H1 (cell line): ENCODE measurements at regions not wholly inside any gene's neighbourhood (a gene's known extent, or its start where the extent isn't known, plus 50 kb on each side); places are given as distances from the start of the nearest gene placed in this dataset.

Experiments
- CTCF ChIA-PET: fragments of 300-600 bp; sonication (Branson Sonifier 250); formaldehyde crosslinking; loops from one replicate; lab custom pipeline; 2021; ENCODE audit not compliant: partially characterized antibody; lab: Charles Lee
- POLR2A ChIA-PET: fragments of 300-600 bp; sonication (Branson Sonifier 250); formaldehyde crosslinking; loops from one replicate; lab custom pipeline; 2021; ENCODE audit warnings: inconsistent platforms; ENCODE audit not compliant: partially characterized antibody; lab: Charles Lee
- DNase-seq, 2 experiments: peaks; one replicate each; pipeline versions ENCODE4 v3.0.0 to v3.0.0-alpha.2; 2010 to 2022; ENCODE audit warnings: low spot score in 2 of 2, low read depth in 1 of 2, mixed read lengths in 1 of 2
- FAIRE-seq: peaks from 2 replicates; lab custom pipeline; 2011; peaks lifted over from hg19 to GRCh38; lab: Jason Lieb, UNC
- H2AFZ ChIP-seq: 2 replicates; pipeline ENCODE4 v1.8.1; 2012; ENCODE audit warnings: low read length, inconsistent platforms
- H2AK5ac ChIP-seq: 2 replicates; pipeline ENCODE4 v1.6.1; 2013; ENCODE audit warnings: low read depth, low read length
- H2BK120ac ChIP-seq: replicated peaks from 2 replicates; pipeline ENCODE3; 2013; ENCODE audit warnings: low read depth, low read length, inconsistent platforms
- H2BK12ac ChIP-seq: 2 replicates; pipeline ENCODE4 v1.6.1; 2013; ENCODE audit warnings: low read depth, low read length
- H2BK15ac ChIP-seq: 2 replicates; pipeline ENCODE4 v1.6.1; 2013; ENCODE audit warnings: low read length
- H2BK20ac ChIP-seq: 2 replicates; pipeline ENCODE4 v1.6.1; 2013; ENCODE audit warnings: low read length
- H2BK5ac ChIP-seq: 2 replicates; pipeline ENCODE4 v1.6.1; 2013; ENCODE audit warnings: low read depth, low read length
- H3K14ac ChIP-seq: 2 replicates; pipeline ENCODE4 v1.6.1; 2013; ENCODE audit warnings: inconsistent platforms; ENCODE audit not compliant: insufficient read length
- H3K18ac ChIP-seq: 2 replicates; pipeline ENCODE4 v1.6.1; 2013; ENCODE audit warnings: low read length; ENCODE audit errors: extremely low read depth
- H3K23ac ChIP-seq: 2 replicates; pipeline ENCODE4 v1.6.1; 2013; ENCODE audit warnings: inconsistent platforms; ENCODE audit not compliant: insufficient read length
- H3K23me2 ChIP-seq: 2 replicates; pipeline ENCODE4 v1.6.1; 2013; ENCODE audit warnings: low read depth, low read length
- H3K27ac ChIP-seq: 2 replicates; pipeline ENCODE4 v1.6.1; 2011; ENCODE audit warnings: low read depth, low read length, inconsistent platforms
- H3K27me3 ChIP-seq, 4 experiments: replicated peaks in 1 of 4; 1 replicate in 1 of 4; 2 replicates in 3 of 4; pipeline versions ENCODE4 v1.6.1 to v1.8.1; 2011 to 2013; ENCODE audit warnings: low read length in 3 of 4, mild to moderate bottlenecking in 3 of 4, inconsistent platforms in 2 of 4, mixed read lengths in 2 of 4, moderate library complexity in 1 of 4; ENCODE audit not compliant: control insufficient read depth in 3 of 4, insufficient read depth in 3 of 4; ENCODE audit errors: extremely low read depth in 1 of 4
- H3K36me3 ChIP-seq, 4 experiments: 2 replicates each; pipeline versions ENCODE4 v1.6.1 to v1.8.1; 2011 to 2013; ENCODE audit warnings: mild to moderate bottlenecking in 4 of 4, low read length in 3 of 4, moderate library complexity in 2 of 4, control low read depth in 1 of 4, inconsistent platforms in 1 of 4; ENCODE audit not compliant: insufficient read depth in 4 of 4, control insufficient read depth in 2 of 4
- H3K4ac ChIP-seq: replicated peaks from 2 replicates; pipeline ENCODE3; 2013; ENCODE audit warnings: low read length, low read depth, mixed read lengths, inconsistent platforms; ENCODE audit not compliant: insufficient read length
- H3K4me1 ChIP-seq, 4 experiments: replicated peaks in 1 of 4; 1 replicate in 1 of 4; 2 replicates in 3 of 4; pipeline versions ENCODE4 v1.6.1 to v1.8.1; 2011 to 2013; ENCODE audit warnings: low read length in 3 of 4, inconsistent platforms in 2 of 4, mixed read lengths in 1 of 4; ENCODE audit not compliant: insufficient read depth in 4 of 4, control insufficient read depth in 3 of 4
- H3K4me2 ChIP-seq, 2 experiments: 2 replicates each; pipeline versions ENCODE4 v1.6.1 to v1.8.1; 2011 to 2013; ENCODE audit warnings: low read depth in 2 of 2, low read length in 2 of 2, control low read depth in 1 of 2, inconsistent platforms in 1 of 2, mild to moderate bottlenecking in 1 of 2; ENCODE audit not compliant: insufficient read depth in 1 of 2
- H3K4me3 ChIP-seq, 4 experiments: fragments of 200-600, 300-600 bp in 1 of 4; sonication (generic), shearing (Covaris generic), sonication (Bioruptor Twin) in 1 of 4; 2 replicates each; pipeline versions ENCODE4 v1.5.1 to v1.8.1; 2011 to 2016; ENCODE audit warnings: low read length in 4 of 4, low read depth in 3 of 4, control low read depth in 2 of 4, inconsistent platforms in 2 of 4, mild to moderate bottlenecking in 2 of 4, mixed read lengths in 1 of 4, moderate library complexity in 1 of 4; ENCODE audit not compliant: insufficient read depth in 2 of 4; ENCODE audit errors: extremely low read depth in 1 of 4
- H3K56ac ChIP-seq: replicated peaks from 2 replicates; pipeline ENCODE3; 2013; ENCODE audit warnings: low read depth, mild to moderate bottlenecking, mixed read lengths, low read length, inconsistent platforms; ENCODE audit not compliant: insufficient read length
- H3K79me1 ChIP-seq: 2 replicates; pipeline ENCODE4 v1.6.1; 2013; ENCODE audit warnings: low read depth, low read length, control low read depth
- H3K79me2 ChIP-seq, 2 experiments: 2 replicates each; pipeline versions ENCODE4 v1.6.1 to v1.8.1; 2012 to 2013; ENCODE audit warnings: low read length in 2 of 2, mild to moderate bottlenecking in 2 of 2, inconsistent platforms in 1 of 2; ENCODE audit not compliant: insufficient read depth in 2 of 2, control insufficient read depth in 1 of 2
- H3K9ac ChIP-seq, 4 experiments: replicated peaks in 1 of 4; 1 replicate in 1 of 4; 2 replicates in 3 of 4; pipeline versions ENCODE4 v1.6.1 to v1.8.1; 2011 to 2013; ENCODE audit warnings: low read depth in 3 of 4, low read length in 3 of 4, control low read depth in 2 of 4, mild to moderate bottlenecking in 2 of 4, moderate library complexity in 2 of 4, inconsistent platforms in 1 of 4; ENCODE audit errors: extremely low read depth in 1 of 4
- H3K9me3 ChIP-seq, 2 experiments: 2 replicates each; pipeline versions ENCODE4 v1.6.1 to v1.8.1; 2012 to 2013; ENCODE audit warnings: mild to moderate bottlenecking in 2 of 2, moderate library complexity in 2 of 2, control low read depth in 1 of 2, inconsistent platforms in 1 of 2, low read depth in 1 of 2, low read length in 1 of 2, mixed read lengths in 1 of 2; ENCODE audit not compliant: insufficient read depth in 2 of 2
- H4K20me1 ChIP-seq, 2 experiments: replicated peaks in 1 of 2; 2 replicates each; pipeline versions ENCODE3 to v1.8.1; 2011 to 2013; ENCODE audit warnings: inconsistent platforms in 2 of 2, low read length in 2 of 2, mild to moderate bottlenecking in 1 of 2; ENCODE audit not compliant: insufficient read depth in 2 of 2, control insufficient read depth in 1 of 2
- H4K5ac ChIP-seq: 2 replicates; pipeline ENCODE4 v1.6.1; 2013; ENCODE audit warnings: low read length, low read depth, mixed read lengths, inconsistent platforms; ENCODE audit not compliant: insufficient read length
- H4K8ac ChIP-seq: 2 replicates; pipeline ENCODE4 v1.8.0; 2013; ENCODE audit warnings: mild to moderate bottlenecking, moderate library complexity, low read length, inconsistent platforms; ENCODE audit not compliant: insufficient read depth; ENCODE audit errors: extremely low read depth
- H4K91ac ChIP-seq: replicated peaks from 2 replicates; pipeline ENCODE3; 2013; ENCODE audit warnings: low read length, mixed read lengths, inconsistent platforms; ENCODE audit not compliant: insufficient read length
- CBX8 ChIP-seq: fragments of 300-800, 300-1000 bp; sonication (generic); IDR thresholded peaks from 2 replicates; pipeline ENCODE4 v1.7.1; 2016; ENCODE audit warnings: low read depth, low read length, borderline replicate concordance
- SIX5 ChIP-seq: IDR thresholded peaks from 2 replicates; pipeline ENCODE4 v1.6.1; 2011; ENCODE audit warnings: mild to moderate bottlenecking, low read depth, low read length

GRCh38 chr4:182967403-182967802, 50.2 kb upstream of the DCTD start:
- Histone ChIP-seq H2BK120ac (no peak overlapping the region), H3K9ac (no peak overlapping the region), H2BK5ac (no peak overlapping the region), H4K20me1 (no peaks in the 10 kb centered on the region), H2BK15ac (no peak overlapping the region), H3K79me1 (no peaks in the 10 kb centered on the region), H3K79me2 (no peaks in the 10 kb centered on the region), H3K23me2 (no peaks in the 10 kb centered on the region), H2AK5ac (no peak overlapping the region), H4K8ac (no peak overlapping the region), H3K14ac (no peak overlapping the region), H3K4me1 (no peaks in the 10 kb centered on the region), H3K4me3 (no peak overlapping the region), H3K18ac (no peak overlapping the region), H2AFZ (no peak overlapping the region), H4K5ac (no peak overlapping the region), H3K27ac (no peak overlapping the region), H3K4me2 (no peak overlapping the region), H3K9me3 (no peaks in the 10 kb centered on the region), H4K91ac (no peak overlapping the region), H3K27me3 (no peaks in the 10 kb centered on the region), H3K36me3 (no peaks in the 10 kb centered on the region), H3K56ac (no peak overlapping the region), H3K23ac (no peak overlapping the region), H2BK20ac (no peak overlapping the region), H2BK12ac (no peak overlapping the region), H3K4ac (no peak overlapping the region)
- DNase-seq (no peak), FAIRE-seq (no peak)
- POLR2A ChIA-PET = no interaction called here
- no peak for TF ChIP-seq SIX5
- no peak for TF ChIP-seq CBX8
- CTCF ChIA-PET = no interaction called here
